PC-9 (cell line): ENCODE measurements at regions not wholly inside any gene's neighbourhood (a gene's known extent, or its start where the extent isn't known, plus 50 kb on each side); places are given as distances from the start of the nearest gene placed in this dataset.

ENCODE experiments used
- BruUV-seq: library from RNA; stranded (reverse); fragments of 400-500 nt; replicated peaks from 2 replicates; lab custom pipeline; 2021; lab: Mats Ljungman, UMichigan
- CTCF ChIA-PET: fragments of 300-600 bp; sonication (Branson Sonifier 250); formaldehyde crosslinking; loops from one replicate; lab custom pipeline; 2022; ENCODE audit warnings: antibody characterized with exemption; lab: Charles Lee
- POLR2A ChIA-PET: fragments of 300-600 bp; sonication (Branson Sonifier 250); formaldehyde crosslinking; loops from one replicate; lab custom pipeline; 2022; ENCODE audit warnings: antibody characterized with exemption; ENCODE audit not compliant: unreplicated experiment; lab: Charles Lee
- DNase-seq, 2 experiments: peaks; one replicate each; pipeline versions ENCODE4 v3.0.0 to v3.0.0-alpha.2; 2015 to 2022; ENCODE audit warnings: mixed read lengths in 1 of 2
- H2AFZ ChIP-seq: fragments of 200-600 bp; sonication (generic); 2 replicates; pipeline ENCODE4 v1.8.1; 2017; ENCODE audit warnings: antibody characterized with exemption
- H3F3A ChIP-seq: fragments of 200-600 bp; sonication (generic); 2 replicates; pipeline ENCODE4 v1.8.1; 2017; ENCODE audit warnings: antibody characterized with exemption, mild to moderate bottlenecking, low read depth; ENCODE audit not compliant: insufficient read depth
- H3K27ac ChIP-seq: fragments of 200-600 bp; sonication (generic); 2 replicates; pipeline ENCODE4 v1.6.1; 2016; ENCODE audit warnings: mixed run types
- H3K27me3 ChIP-seq: fragments of 200-600 bp; sonication (generic); 2 replicates; pipeline ENCODE4 v1.6.1; 2016; ENCODE audit warnings: low read depth, mixed run types; ENCODE audit not compliant: insufficient read depth
- H3K36me3 ChIP-seq: fragments of 200-600 bp; sonication (generic); 2 replicates; pipeline ENCODE4 v1.6.1; 2016; ENCODE audit warnings: low read depth, mixed run types
- H3K4me1 ChIP-seq: fragments of 200-600 bp; sonication (generic); replicated peaks from 2 replicates; pipeline ENCODE4 v1.6.1; 2016; ENCODE audit warnings: mixed run types; ENCODE audit not compliant: insufficient read depth
- H3K4me2 ChIP-seq: fragments of 200-600 bp; sonication (generic); 2 replicates; pipeline ENCODE4 v1.6.1; 2017; ENCODE audit warnings: mixed run types
- H3K4me3 ChIP-seq: fragments of 200-600 bp; sonication (generic); 2 replicates; pipeline ENCODE4 v1.6.1; 2016; ENCODE audit warnings: mixed run types
- H3K79me2 ChIP-seq: fragments of 200-600 bp; sonication (generic); 2 replicates; pipeline ENCODE4 v1.6.1; 2017; ENCODE audit warnings: low read depth, mixed run types
- H3K9me2 ChIP-seq: fragments of 200-600 bp; sonication (generic); 2 replicates; pipeline ENCODE4 v1.8.1; 2017; ENCODE audit warnings: mild to moderate bottlenecking; ENCODE audit not compliant: insufficient read depth
- H3K9me3 ChIP-seq: fragments of 200-600 bp; sonication (generic); 2 replicates; pipeline ENCODE4 v1.8.1; 2016; ENCODE audit warnings: low read depth; ENCODE audit not compliant: insufficient read depth
- H4K20me1 ChIP-seq: fragments of 200-600 bp; sonication (generic); 2 replicates; pipeline ENCODE4 v1.8.1; 2017; ENCODE audit not compliant: insufficient read depth
- EZH2 ChIP-seq: fragments of 200-600 bp; sonication (generic); IDR thresholded peaks from 2 replicates; pipeline ENCODE4 v1.8.0; 2017; ENCODE audit warnings: antibody characterized with exemption, low read depth
- intact Hi-C: fragments of 100-400 bp; cut with micrococcal nuclease; formaldehyde crosslinking; loops from one replicate; pipeline ENCODE4 v1.10.0; 2022; ENCODE audit not compliant: unreplicated experiment
- TF ChIP-seq, protein P1 (sequence below): fragments of 200-600 bp; sonication (generic); conservative IDR thresholded peaks from 2 replicates; pipeline ENCODE4 v1.6.1; 2017; ENCODE audit warnings: mixed run types, antibody characterized with exemption, mild to moderate bottlenecking, moderate library complexity

DNA sequence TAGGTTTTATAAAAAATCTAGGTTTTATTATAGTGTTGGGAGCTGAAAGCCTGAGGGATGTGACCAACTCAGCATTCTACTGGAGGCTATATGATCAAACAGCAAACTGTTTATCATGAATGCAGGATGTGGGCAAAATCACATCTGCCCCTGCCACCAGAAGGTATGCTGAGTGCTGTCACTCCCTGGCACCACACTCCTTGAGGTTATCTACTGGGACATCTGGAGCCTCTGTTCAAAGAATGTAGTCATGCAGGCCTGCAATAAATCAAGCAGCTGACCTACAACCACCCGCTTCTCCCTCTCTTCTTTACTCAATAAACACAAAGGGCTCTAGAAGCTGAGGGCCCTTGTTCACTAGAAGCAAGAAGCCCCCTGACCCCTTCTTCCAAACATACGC is 328.4 kb upstream of the DDX18 start:
- no peak overlapping the region for H2AFZ ChIP-seq
- no peak overlapping the region for H3K4me3 ChIP-seq
- H3K27ac ChIP-seq: no peak overlapping the region
- intact Hi-C loops: no loop called here
- H3K36me3 ChIP-seq: no peaks in the 10 kb centered on the region
- BruUV-seq: no TSS peak
- H4K20me1 ChIP-seq: no peaks in the 10 kb centered on the region
- peak in 1 of 2 experiments; percentile 23 for DNase-seq
- H3K9me2 ChIP-seq: no peaks in the 10 kb centered on the region
- H3K4me1 ChIP-seq: no peaks in the 10 kb centered on the region
- CTCF ChIA-PET: no interaction called here
- TF ChIP-seq, protein P1, sequence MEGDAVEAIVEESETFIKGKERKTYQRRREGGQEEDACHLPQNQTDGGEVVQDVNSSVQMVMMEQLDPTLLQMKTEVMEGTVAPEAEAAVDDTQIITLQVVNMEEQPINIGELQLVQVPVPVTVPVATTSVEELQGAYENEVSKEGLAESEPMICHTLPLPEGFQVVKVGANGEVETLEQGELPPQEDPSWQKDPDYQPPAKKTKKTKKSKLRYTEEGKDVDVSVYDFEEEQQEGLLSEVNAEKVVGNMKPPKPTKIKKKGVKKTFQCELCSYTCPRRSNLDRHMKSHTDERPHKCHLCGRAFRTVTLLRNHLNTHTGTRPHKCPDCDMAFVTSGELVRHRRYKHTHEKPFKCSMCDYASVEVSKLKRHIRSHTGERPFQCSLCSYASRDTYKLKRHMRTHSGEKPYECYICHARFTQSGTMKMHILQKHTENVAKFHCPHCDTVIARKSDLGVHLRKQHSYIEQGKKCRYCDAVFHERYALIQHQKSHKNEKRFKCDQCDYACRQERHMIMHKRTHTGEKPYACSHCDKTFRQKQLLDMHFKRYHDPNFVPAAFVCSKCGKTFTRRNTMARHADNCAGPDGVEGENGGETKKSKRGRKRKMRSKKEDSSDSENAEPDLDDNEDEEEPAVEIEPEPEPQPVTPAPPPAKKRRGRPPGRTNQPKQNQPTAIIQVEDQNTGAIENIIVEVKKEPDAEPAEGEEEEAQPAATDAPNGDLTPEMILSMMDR: no peak
- no peak for TF ChIP-seq EZH2
- H3F3A ChIP-seq: no peaks in the 10 kb centered on the region
- no peaks in the 10 kb centered on the region for H3K27me3 ChIP-seq
- no peaks in the 10 kb centered on the region for H3K79me2 ChIP-seq
- H3K4me2 ChIP-seq: no peak overlapping the region
- H3K9me3 ChIP-seq: no peaks in the 10 kb centered on the region
- POLR2A ChIA-PET: no interaction called here

DNA sequence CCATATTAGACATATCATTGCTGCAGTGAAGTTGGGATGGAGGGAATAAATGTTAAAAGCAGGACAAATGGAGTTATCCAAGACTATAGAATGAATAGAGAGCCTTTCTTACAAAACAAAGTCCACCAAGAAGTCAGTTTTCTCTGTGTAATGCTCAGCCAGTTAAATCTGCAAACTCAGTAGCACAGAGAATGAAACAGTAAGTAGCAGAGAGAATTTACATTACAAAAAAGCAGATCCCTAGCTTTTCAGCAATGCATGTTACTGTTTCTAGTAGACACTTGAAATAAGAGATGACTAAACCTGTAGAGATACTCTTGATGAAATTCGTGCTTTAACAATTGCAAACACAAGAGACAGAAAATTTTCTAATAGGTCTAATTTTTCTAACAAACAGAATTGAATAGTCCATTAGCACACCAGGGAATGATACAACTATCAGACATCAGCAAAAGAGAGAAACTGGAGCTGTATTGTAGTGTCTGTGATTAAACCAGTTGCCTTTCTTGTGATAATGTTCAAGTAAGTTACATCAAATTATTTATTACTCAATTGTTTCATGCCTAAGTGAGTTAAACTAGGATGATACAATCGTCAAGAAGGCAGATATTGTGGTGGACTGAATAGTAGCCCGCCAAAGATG is 322.2 kb upstream of the DDX18 start:
- H4K20me1 ChIP-seq: no peaks in the 10 kb centered on the region
- H3K4me3 ChIP-seq: no peak overlapping the region
- ChIA-PET POLR2A (no interaction called here), CTCF (no interaction called here)
- H3K4me2 ChIP-seq: no peak overlapping the region
- no peaks in the 10 kb centered on the region for H3K9me3 ChIP-seq
- DNase-seq: no peak
- no TSS peak for BruUV-seq
- no peaks in the 10 kb centered on the region for H3K4me1 ChIP-seq
- no peaks in the 10 kb centered on the region for H3K36me3 ChIP-seq
- intact Hi-C loops: no loop called here
- no peaks in the 10 kb centered on the region for H3F3A ChIP-seq
- H3K9me2 ChIP-seq: no peaks in the 10 kb centered on the region
- H3K27ac ChIP-seq: no peak overlapping the region
- no peak overlapping the region for H2AFZ ChIP-seq
- H3K79me2 ChIP-seq: no peaks in the 10 kb centered on the region
- no peaks in the 10 kb centered on the region for H3K27me3 ChIP-seq
- TF ChIP-seq, protein P1: no peak
- no peak for TF ChIP-seq EZH2

DNA sequence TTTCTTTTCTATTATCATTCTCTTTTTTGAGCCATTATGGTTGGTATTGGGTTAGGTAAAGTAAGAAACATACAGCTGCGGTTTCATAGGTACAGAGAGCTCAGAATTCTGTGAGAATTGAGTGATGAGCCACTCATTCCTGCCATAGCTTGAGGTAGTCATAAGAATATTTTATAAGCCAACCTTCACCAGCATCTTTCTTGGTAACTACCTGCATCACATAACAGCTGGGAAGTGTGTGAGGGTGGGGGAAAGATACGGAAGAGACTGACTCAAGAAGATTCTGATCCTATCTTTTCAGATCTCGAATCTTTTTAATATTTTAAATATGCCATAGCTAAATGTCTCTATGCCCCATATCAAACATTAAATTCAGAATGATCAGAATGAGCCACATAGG is 313.8 kb upstream of the DDX18 start:
- no peaks in the 10 kb centered on the region for H3K9me2 ChIP-seq
- BruUV-seq: no TSS peak
- no peak overlapping the region for H2AFZ ChIP-seq
- no peak overlapping the region for H3K4me3 ChIP-seq
- H3K4me1 ChIP-seq: no peaks in the 10 kb centered on the region
- H3K4me2 ChIP-seq: no peak overlapping the region
- CTCF ChIA-PET: no interaction called here
- intact Hi-C loops: no loop called here
- POLR2A ChIA-PET: no interaction called here
- no peak overlapping the region for H3K27ac ChIP-seq
- H3F3A ChIP-seq: no peaks in the 10 kb centered on the region; the same call in 1 of the 2 replicates
- no peaks in the 10 kb centered on the region for H3K79me2 ChIP-seq
- H3K27me3 ChIP-seq: no peaks in the 10 kb centered on the region
- H3K9me3 ChIP-seq: no peaks in the 10 kb centered on the region
- no peaks in the 10 kb centered on the region for H3K36me3 ChIP-seq
- TF ChIP-seq, protein P1: no peak
- TF ChIP-seq EZH2: no peak
- H4K20me1 ChIP-seq: no peaks in the 10 kb centered on the region
- no peak for DNase-seq
